Pancreas (tissue), 10 donors: ENCODE measurements at regions not wholly inside any gene's neighbourhood (a gene's known extent, or its start where the extent isn't known, plus 50 kb on each side); places are given as distances from the start of the nearest gene placed in this dataset.
A peak's percentile ranks its signal among the peaks of the same experiment; 100 is the strongest.
"Not testable (repeated sequence)": the region's sequence is repeated elsewhere in the genome, so short reads cannot be mapped to it uniquely, and the experiment has no call there.

ENCODE experiments used
- ATAC-seq, 4 donors: fragments of 200-7000 bp; cut with Tn5 transposase; one replicate each; pipeline versions ENCODE4 v1.8.0 to v1.9.1; 2020; ENCODE audit warnings: mild to moderate bottlenecking in 4 of 4, moderate library complexity in 4 of 4
- DNase-seq, 6 donors: peaks; one replicate each; pipeline ENCODE4 v3.0.0-alpha.2; 2020
- FAIRE-seq: peaks from 2 replicates; lab custom pipeline; 2012; peaks lifted over from hg19 to GRCh38; lab: Jason Lieb, UNC
- H3K27ac ChIP-seq, 4 donors: fragments of 200-600 bp; sonication (generic); 1 replicate in 3 of 4; 2 replicates in 1 of 4; pipeline versions ENCODE4 v1.5.0 to v1.8.0; 2020
- H3K27me3 ChIP-seq, 4 donors: fragments of 200-600 bp; one replicate each; pipeline ENCODE4 v1.8.0; 2021
- H3K36me3 ChIP-seq, 3 donors: fragments of 200-600 bp; sonication (generic) in 1 of 3; one replicate each; pipeline versions ENCODE4 v1.5.0 to v1.8.0; 2020 to 2021
- H3K4me1 ChIP-seq, 3 donors: fragments of 200-600 bp; one replicate each; pipeline ENCODE4 v1.8.0; 2021
- H3K4me3 ChIP-seq, 4 donors: fragments of 200-600 bp; sonication (generic) in 2 of 4; one replicate each; pipeline versions ENCODE4 v1.5.0 to v1.8.0; 2020 to 2021
- H3K9me3 ChIP-seq, 4 donors: fragments of 200-600 bp; one replicate each; pipeline ENCODE4 v1.8.0; 2021
- WGBS, 2 donors: extraction: QIAGEN DNeasy Blood & Tissue Kit; methylation state at CpG; one replicate each; pipeline ENCODE4 v1.1.7; 2013; 5-methylcytosine and 5-hydroxymethylcytosine counted together
- intact Hi-C, 3 donors: fragments of 100-400 bp; cut with DNase I; formaldehyde crosslinking; loops; one replicate each; pipeline versions ENCODE4 v1.11.1 to v1.14.2; 2022
- donor health status: healthy with polysubstance abuse.
- donor health status: DM: no; HTN: no; CAD: no; lungs with moderate emphysema.
- donor health status: DM: no; HTN: no; CAD: no.
- donor health status: control.
- donor health status: control.
- donor health status: Bipolar disorder and iron deficiency.
- donor health status: DM: yes; HTN: yes; CAD: no.
- donor health status: DM: no; HTN: no; CAD: no.
- donor health status: DM: no; HTN: no; CAD: no.
- donor health status: DM: yes; HTN: yes; CAD: no.

GRCh38 chr16:33712851-33713709 lies 253.7 kb downstream of the TP53TG3F start:
- H3K9me3 ChIP-seq, H3K27me3 ChIP-seq, H3K27ac ChIP-seq, H3K36me3 ChIP-seq, intact Hi-C loops, H3K4me1 ChIP-seq, ATAC-seq, H3K4me3 ChIP-seq, FAIRE-seq: not testable (repeated sequence)
- DNase-seq: peak in 1 of 6 donors; percentile 59
- 83 to 86% methylated on average over 5 of the region's 5 CpGs for WGBS, 2 donors

DNA sequence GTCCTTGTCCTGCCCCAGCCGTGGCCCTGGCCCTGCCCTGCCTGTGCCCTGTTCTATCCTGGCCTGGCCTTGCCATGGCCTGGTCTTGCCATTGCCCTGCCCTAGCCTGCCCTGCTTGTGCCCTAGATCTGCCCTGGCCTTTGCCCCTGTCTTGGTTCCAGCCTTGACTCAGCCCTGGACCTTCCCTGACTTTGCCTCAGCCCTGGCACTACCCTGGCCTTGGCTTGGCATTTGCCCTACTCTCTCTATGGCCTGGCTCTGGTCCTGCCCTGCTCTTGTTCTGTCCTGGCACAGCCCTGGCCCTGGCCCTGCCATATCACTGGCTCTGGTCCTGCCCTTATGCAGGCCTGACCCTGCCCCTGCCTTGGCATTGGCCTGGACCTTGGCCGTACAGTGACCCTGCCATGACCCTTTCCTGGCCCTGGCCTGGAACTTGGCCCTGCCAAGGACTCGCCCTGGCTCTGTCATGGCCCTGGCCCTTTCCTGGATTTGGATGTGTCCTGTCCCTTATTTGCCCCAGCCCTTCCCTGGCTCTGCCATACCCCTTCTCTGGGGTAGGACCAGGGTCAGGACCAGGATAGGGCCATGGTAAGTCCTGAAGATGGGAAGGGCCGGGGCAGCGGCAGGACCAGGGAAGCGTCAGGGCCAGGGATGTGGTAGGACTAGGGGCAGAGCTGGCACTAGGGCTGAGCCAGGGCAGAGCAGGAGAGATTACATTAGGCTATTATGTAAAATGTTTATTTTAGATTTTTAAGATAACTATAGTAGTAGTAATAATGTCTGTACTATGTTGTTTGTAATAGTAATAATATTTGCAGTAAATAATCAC lies 254.5 kb downstream of the TP53TG3F start:
- peak in 1 of 6 donors; percentile 43 for DNase-seq
- FAIRE-seq, H3K9me3 ChIP-seq, ATAC-seq, H3K27me3 ChIP-seq, H3K36me3 ChIP-seq, H3K4me3 ChIP-seq, H3K4me1 ChIP-seq, H3K27ac ChIP-seq, intact Hi-C loops: not testable (repeated sequence)
- WGBS, 2 donors: 80 to 84% methylated on average over 5 to 6 of the region's 6 CpGs

DNA sequence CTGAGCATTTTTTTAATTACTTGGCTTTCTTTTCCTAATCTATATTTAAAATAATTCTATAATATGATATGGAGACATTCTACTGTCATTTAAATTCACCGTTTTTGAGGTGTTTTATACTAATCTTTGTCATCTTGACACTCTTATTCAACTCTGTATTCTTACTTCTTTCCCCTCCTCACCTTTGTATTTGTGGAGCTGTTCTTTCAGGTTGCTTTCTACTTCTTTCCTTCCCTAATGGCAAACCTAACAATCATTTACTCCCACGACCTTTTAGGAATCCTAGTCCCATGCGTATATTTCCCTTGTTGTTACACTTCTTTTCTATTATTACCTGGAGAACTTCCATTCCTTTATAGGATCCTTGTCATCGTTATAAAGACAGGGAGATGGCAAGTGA lies 271.8 kb downstream of the TP53TG3F start:
- H3K4me3 ChIP-seq, H3K9me3 ChIP-seq, H3K27me3 ChIP-seq, DNase-seq, FAIRE-seq, ATAC-seq, H3K36me3 ChIP-seq, H3K4me1 ChIP-seq, H3K27ac ChIP-seq, intact Hi-C loops: not testable (repeated sequence)
- WGBS, 2 donors: 18 to 28% methylated on average over 3 to 4 of the region's 4 CpGs

DNA sequence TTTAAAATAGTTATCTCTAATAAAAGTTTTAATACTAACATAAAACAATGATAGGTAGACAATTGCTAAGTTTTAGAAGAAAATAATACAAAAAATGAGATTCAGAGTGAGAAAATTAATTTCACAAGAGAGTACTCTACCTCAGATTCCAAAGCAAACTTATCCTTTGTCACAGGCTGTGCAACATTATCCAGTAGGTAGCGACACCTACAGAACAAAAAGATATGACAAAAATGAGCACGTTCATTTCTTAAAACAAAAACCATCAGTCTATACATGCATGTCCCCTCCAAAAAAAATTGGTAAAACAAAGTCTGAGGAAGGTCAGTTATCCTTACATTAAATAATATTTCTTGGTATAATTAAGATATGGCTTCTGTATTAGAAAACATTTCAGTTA lies 275.2 kb downstream of the TP53TG3F start:
- H3K27ac ChIP-seq, H3K27me3 ChIP-seq, H3K9me3 ChIP-seq, FAIRE-seq, H3K36me3 ChIP-seq, ATAC-seq, intact Hi-C loops, H3K4me1 ChIP-seq, DNase-seq, H3K4me3 ChIP-seq: not testable (repeated sequence)
- 31 to 35% methylated on average over 2 of the region's 2 CpGs for WGBS, 2 donors

DNA sequence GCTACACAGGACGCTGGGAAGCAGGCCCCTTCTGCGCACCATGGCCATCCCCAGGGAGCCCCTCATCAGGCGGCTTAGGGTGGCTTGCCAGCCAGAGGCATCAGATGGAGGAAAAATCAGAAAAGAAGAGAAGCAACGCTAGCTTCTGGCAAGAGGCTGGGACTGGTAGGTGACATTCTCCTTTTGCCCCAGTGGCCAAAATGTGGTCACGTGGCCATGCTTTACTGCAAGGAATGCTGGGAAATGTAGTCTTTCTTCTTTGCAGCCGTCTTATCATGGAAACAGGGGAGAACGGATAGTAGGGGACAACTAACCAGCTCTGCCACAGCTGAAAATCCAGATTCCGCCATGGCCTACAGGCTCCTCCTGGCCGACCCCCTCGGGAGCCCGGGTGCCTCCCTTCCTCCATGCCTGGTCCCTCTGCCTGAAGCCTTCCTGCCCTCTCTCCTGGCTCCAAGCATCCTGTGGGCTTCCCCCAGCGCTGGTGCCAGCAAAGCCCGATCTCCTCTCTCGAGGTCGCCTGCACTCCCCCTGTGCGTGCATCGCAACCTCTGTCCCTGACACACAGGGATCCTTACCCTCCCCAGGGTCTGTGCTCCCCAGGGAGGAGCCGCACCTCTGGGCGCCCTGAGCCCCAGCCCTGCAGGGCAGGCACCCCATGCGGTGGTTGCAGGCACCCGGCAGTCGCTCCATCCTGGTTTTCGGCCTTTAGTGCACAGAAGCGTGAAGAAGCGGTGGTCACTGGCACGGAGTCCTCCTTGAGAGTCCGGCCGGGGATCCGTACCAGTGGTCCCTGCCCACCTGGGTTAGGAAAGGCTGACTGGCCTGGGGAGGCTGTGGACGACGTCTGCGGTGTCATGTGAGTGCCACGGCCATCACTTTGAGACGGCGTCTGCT lies 307.7 kb downstream of the TP53TG3F start:
- peak in 1 of 6 donors; percentile 24 for DNase-seq
- H3K4me1 ChIP-seq, intact Hi-C loops, H3K9me3 ChIP-seq, H3K27me3 ChIP-seq, H3K36me3 ChIP-seq, H3K4me3 ChIP-seq, H3K27ac ChIP-seq, ATAC-seq, FAIRE-seq: not testable (repeated sequence)
- WGBS, 2 donors: 73 to 80% methylated on average over 26 to 30 of the region's 35 CpGs

DNA sequence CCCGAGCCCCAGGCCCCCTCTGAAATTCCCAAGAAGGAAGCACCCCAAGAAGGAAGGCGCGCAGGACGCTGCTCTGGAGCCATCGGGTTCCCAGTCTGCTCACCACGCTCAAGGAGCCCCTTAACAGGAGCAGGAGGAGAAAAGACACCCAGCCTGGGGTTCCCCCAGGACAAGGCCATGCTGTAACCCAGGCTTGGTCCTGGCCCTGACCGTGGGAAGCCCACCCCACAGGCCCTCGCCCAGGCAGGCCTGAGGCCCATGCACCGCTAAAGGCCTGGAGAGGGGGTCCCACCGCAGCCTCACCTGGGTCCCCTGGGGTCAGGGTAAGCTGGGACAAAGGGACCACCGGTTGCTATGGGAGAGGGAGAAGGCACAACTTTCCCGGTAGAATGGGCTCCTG lies 309.3 kb downstream of the TP53TG3F start:
- 77 to 83% methylated on average over 3 to 9 of the region's 12 CpGs for WGBS, 2 donors

GRCh38 chr16:33769180-33769846 lies 309.9 kb downstream of the TP53TG3F start:
- FAIRE-seq, H3K4me3 ChIP-seq, H3K36me3 ChIP-seq, intact Hi-C loops, H3K4me1 ChIP-seq, H3K27me3 ChIP-seq, H3K27ac ChIP-seq, H3K9me3 ChIP-seq, ATAC-seq: not testable (repeated sequence)
- DNase-seq: peak in 1 of 6 donors; percentile 29
- WGBS, 2 donors: 71 to 84% methylated on average over 9 to 18 of the region's 25 CpGs

More for the DNA sequence above, 309.3 kb downstream of the TP53TG3F start:
- H3K36me3 ChIP-seq, FAIRE-seq, H3K27ac ChIP-seq, H3K9me3 ChIP-seq, H3K4me1 ChIP-seq, intact Hi-C loops, ATAC-seq, H3K27me3 ChIP-seq, H3K4me3 ChIP-seq: not testable (repeated sequence)
- DNase-seq: peak in 1 of 6 donors; percentile 45

- H3K27me3 ChIP-seq, intact Hi-C loops, H3K27ac ChIP-seq, H3K36me3 ChIP-seq, H3K9me3 ChIP-seq, H3K4me3 ChIP-seq, FAIRE-seq, H3K4me1 ChIP-seq, ATAC-seq: not testable (repeated sequence)
- 47 to 50% methylated on average over 37 to 66 of the region's 66 CpGs for WGBS, 2 donors
- DNase-seq: peak in 1 of 6 donors; percentile 5
Measured at GRCh38 chr16:33770478-33770877, 311.1 kb downstream of the TP53TG3F start.

GRCh38 chr16:33771211-33771610 lies 311.8 kb downstream of the TP53TG3F start:
- WGBS, 2 donors: 59 to 76% methylated on average over 5 to 15 of the region's 22 CpGs
- H3K27me3 ChIP-seq, FAIRE-seq, H3K4me3 ChIP-seq, ATAC-seq, H3K4me1 ChIP-seq, H3K9me3 ChIP-seq, H3K27ac ChIP-seq, H3K36me3 ChIP-seq, intact Hi-C loops: not testable (repeated sequence)
- DNase-seq: peak in 1 of 6 donors; percentile 23

- intact Hi-C loops, H3K4me1 ChIP-seq, H3K4me3 ChIP-seq, H3K27ac ChIP-seq, H3K27me3 ChIP-seq, FAIRE-seq, H3K9me3 ChIP-seq, DNase-seq, ATAC-seq, H3K36me3 ChIP-seq: not testable (repeated sequence)
- 61 to 73% methylated on average over 2 of the region's 2 CpGs for WGBS, 2 donors
Measured at GRCh38 chr16:33773966-33774365, 314.6 kb downstream of the TP53TG3F start.

- H3K36me3 ChIP-seq, H3K4me1 ChIP-seq, H3K27me3 ChIP-seq, H3K4me3 ChIP-seq, FAIRE-seq, DNase-seq, intact Hi-C loops, H3K27ac ChIP-seq, H3K9me3 ChIP-seq, ATAC-seq: not testable (repeated sequence)
- WGBS, 2 donors: 60 to 67% methylated on average over 1 of the region's 1 CpG
Measured at GRCh38 chr16:33774724-33775123, 315.3 kb downstream of the TP53TG3F start.
